ENCODE measurements at regions not wholly inside any gene's neighbourhood (a gene's known extent, or its start where the extent isn't known, plus 50 kb on each side); places are given as distances from the start of the nearest gene placed in this dataset.
A peak's percentile ranks its signal among the peaks of the same experiment; 100 is the strongest.

DNA sequence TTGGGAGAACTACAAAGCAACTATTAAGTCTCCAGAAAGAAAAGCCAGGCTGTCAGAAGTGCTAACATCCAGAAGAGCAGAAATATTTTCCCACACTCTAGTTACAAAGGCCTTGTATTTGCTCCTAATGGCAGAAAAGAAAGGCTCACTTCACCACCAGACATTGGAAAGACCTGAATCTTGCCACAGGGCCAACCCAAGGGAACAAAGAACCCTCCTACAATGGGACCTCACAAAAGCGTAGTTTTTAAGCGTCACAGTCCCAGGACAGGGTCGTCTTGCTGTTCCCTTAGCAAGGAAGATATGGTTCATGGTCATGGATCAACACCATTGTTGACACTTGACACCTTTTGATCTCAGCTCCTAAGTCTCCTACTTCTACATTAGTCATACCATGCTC, 119.1 kb downstream of the RPS29 start:
- no peak for DNase-seq (ENCODE audit: low read depth, low spot score)
- no peaks in the 10 kb centered on the region for H4K20me1 ChIP-seq (ENCODE audit: control insufficient read depth, extremely low read depth, insufficient read depth, low read length)
- no peaks in the 10 kb centered on the region for H3K4me1 ChIP-seq (ENCODE audit: control insufficient read depth, extremely low read depth, insufficient read depth, low read length)
- no peak overlapping the region for H3K9ac ChIP-seq (ENCODE audit: control insufficient read depth, extremely low read depth, insufficient read depth, low read length)
- TF ChIP-seq CTCF (optimal IDR thresholded peaks at IDR 0.05 in 1 of 3, IDR thresholded peaks at IDR 0.05 in 1 of 3, conservative IDR thresholded peaks at IDR 0.05 in 1 of 3; ENCODE audit: extremely low read depth in 1 of 3, insufficient read depth in 2 of 3, low read length in 3 of 3): no peak
- TF ChIP-seq EZH2 (IDR thresholded peaks at IDR 0.05; ENCODE audit: low read length): no peak
- FAIRE-seq: no peak
- H3K27ac ChIP-seq (ENCODE audit: control insufficient read depth, insufficient read depth, low read length): no peak overlapping the region
- dilution Hi-C loops (cut with MboI; ENCODE audit: extremely low pct_ligation_motif_present, low sequenced_read_pairs): no loop called here
- no peak overlapping the region for H2AFZ ChIP-seq (ENCODE audit: control insufficient read depth, low read length)
- H3K27me3 ChIP-seq (ENCODE audit: control insufficient read depth, extremely low read depth, insufficient read depth, low read length): peaks cover 3% of the 10 kb centered on the region
- no peaks in the 10 kb centered on the region for H3K9me1 ChIP-seq (ENCODE audit: control insufficient read depth, extremely low read depth, insufficient read depth, low read length)
- H3K4me3 ChIP-seq (ENCODE audit: control insufficient read depth in 2 of 3, extremely low read depth in 1 of 3, insufficient read depth in 2 of 3, low read depth in 1 of 3, low read length in 3 of 3): no peak overlapping the region
- no peaks in the 10 kb centered on the region for H3K79me2 ChIP-seq (ENCODE audit: control insufficient read depth, insufficient read depth, low read length)
- no peaks in the 10 kb centered on the region for H3K9me3 ChIP-seq (ENCODE audit: control insufficient read depth, low read depth, low read length)
- H3K36me3 ChIP-seq (ENCODE audit: control insufficient read depth in 2 of 2, extremely low read depth in 1 of 2, insufficient read depth in 2 of 2, low read length in 2 of 2): no peaks in the 10 kb centered on the region
- no peak overlapping the region for H3K4me2 ChIP-seq (ENCODE audit: control insufficient read depth, extremely low read depth, insufficient read depth, low read depth, low read length)

DNA sequence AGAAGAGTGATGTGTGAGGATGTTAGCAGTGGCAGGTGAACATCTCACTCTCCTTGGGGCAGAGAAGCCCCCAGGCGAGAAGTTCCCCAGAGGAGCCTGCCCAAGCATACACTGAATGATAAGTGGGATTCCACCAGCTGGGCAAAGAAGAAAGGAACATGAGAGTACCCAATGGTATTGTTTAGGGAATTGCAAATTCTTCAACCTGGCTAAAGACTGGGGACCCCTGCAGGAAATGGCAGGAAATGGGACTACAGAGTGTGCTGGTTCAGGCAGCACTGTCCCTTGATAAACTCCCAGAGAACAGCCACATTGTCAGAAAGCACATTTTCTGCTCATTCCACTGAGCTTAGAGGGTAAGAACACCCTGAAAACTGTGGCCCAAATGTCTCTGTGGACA, 121.3 kb downstream of the RPS29 start:
- dilution Hi-C loops (cut with MboI; ENCODE audit: extremely low pct_ligation_motif_present, low sequenced_read_pairs): no loop called here
- H2AFZ ChIP-seq (ENCODE audit: control insufficient read depth, low read length): no peak overlapping the region
- TF ChIP-seq CTCF (optimal IDR thresholded peaks at IDR 0.05 in 1 of 3, IDR thresholded peaks at IDR 0.05 in 1 of 3, conservative IDR thresholded peaks at IDR 0.05 in 1 of 3; ENCODE audit: extremely low read depth in 1 of 3, insufficient read depth in 2 of 3, low read length in 3 of 3) (peak in 1 of 3 experiments; percentile 26), EZH2 (IDR thresholded peaks at IDR 0.05; ENCODE audit: low read length) (no peak)
- H3K4me3 ChIP-seq (ENCODE audit: control insufficient read depth in 2 of 3, extremely low read depth in 1 of 3, insufficient read depth in 2 of 3, low read depth in 1 of 3, low read length in 3 of 3): no peak overlapping the region
- no peak for FAIRE-seq
- H3K9ac ChIP-seq (ENCODE audit: control insufficient read depth, extremely low read depth, insufficient read depth, low read length): no peak overlapping the region
- H3K4me2 ChIP-seq (ENCODE audit: control insufficient read depth, extremely low read depth, insufficient read depth, low read depth, low read length): no peak overlapping the region
- no peaks in the 10 kb centered on the region for H3K9me1 ChIP-seq (ENCODE audit: control insufficient read depth, extremely low read depth, insufficient read depth, low read length)
- H3K27me3 ChIP-seq (ENCODE audit: control insufficient read depth, extremely low read depth, insufficient read depth, low read length): peaks cover 3% of the 10 kb centered on the region
- H4K20me1 ChIP-seq (ENCODE audit: control insufficient read depth, extremely low read depth, insufficient read depth, low read length): no peaks in the 10 kb centered on the region
- H3K9me3 ChIP-seq (ENCODE audit: control insufficient read depth, low read depth, low read length): no peaks in the 10 kb centered on the region
- no peaks in the 10 kb centered on the region for H3K4me1 ChIP-seq (ENCODE audit: control insufficient read depth, extremely low read depth, insufficient read depth, low read length)
- H3K79me2 ChIP-seq (ENCODE audit: control insufficient read depth, insufficient read depth, low read length): no peaks in the 10 kb centered on the region
- no peak for DNase-seq (ENCODE audit: low read depth, low spot score)
- no peaks in the 10 kb centered on the region for H3K36me3 ChIP-seq (ENCODE audit: control insufficient read depth in 2 of 2, extremely low read depth in 1 of 2, insufficient read depth in 2 of 2, low read length in 2 of 2)
- H3K27ac ChIP-seq (ENCODE audit: control insufficient read depth, insufficient read depth, low read length): no peak overlapping the region
